ENCODE measurements at regions not wholly inside any gene's neighbourhood (a gene's known extent, or its start where the extent isn't known, plus 50 kb on each side); places are given as distances from the start of the nearest gene placed in this dataset.

- no peak for TF ChIP-seq CTCF (IDR thresholded peaks at IDR 0.05)
- no peak overlapping the region for H3K4me3 ChIP-seq
- no peak for DNase-seq (ENCODE audit: low spot score)
- H3K27ac ChIP-seq = no peak overlapping the region
These were observed 270.1 kb downstream of the C1D start for GRCh38 chr2:67792681-67793091.

- Histone ChIP-seq H3K27ac (peak overlapping the region in 1 of 2 donors; percentile 35), H3K4me3 (no peak overlapping the region)
- no peak for DNase-seq (ENCODE audit: low spot score)
- no peak for TF ChIP-seq CTCF (IDR thresholded peaks at IDR 0.05)
These were observed 264.8 kb downstream of the C1D start for GRCh38 chr2:67797801-67798540.

DNA sequence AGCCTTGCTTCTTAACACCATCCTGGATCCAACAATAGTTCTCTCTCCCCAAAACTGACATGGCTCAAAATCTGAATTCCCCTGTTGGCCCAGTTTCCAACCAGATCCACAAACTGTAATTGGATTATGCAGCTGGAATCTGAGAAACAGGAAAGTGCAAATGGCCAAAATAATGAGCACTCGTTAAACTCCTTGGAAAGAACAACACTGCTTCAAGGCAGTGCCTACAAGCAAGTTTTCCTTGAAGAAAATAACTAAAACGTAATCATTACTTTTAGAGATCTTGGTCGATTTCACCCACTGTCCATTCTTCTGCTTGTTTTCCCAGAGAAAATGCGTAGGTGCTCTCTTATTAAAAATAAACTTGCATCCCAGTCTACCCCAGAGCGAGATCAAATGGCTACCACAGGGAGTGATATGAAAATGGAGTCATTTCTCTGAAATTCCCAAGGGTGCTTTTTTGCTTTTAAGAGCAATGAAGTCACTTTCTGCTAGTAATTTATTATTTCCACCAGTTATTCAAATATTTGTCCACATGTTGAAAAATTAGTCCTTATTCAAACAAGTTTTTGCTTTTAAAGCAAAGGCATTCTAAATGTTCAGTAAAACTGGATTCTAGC, 264.2 kb downstream of the C1D start:
- peak overlapping the region in 1 of 2 donors; percentile 35 for H3K27ac ChIP-seq
- no peak for TF ChIP-seq CTCF (IDR thresholded peaks at IDR 0.05)
- DNase-seq (ENCODE audit: low spot score) = no peak
- no peak overlapping the region for H3K4me3 ChIP-seq

DNA sequence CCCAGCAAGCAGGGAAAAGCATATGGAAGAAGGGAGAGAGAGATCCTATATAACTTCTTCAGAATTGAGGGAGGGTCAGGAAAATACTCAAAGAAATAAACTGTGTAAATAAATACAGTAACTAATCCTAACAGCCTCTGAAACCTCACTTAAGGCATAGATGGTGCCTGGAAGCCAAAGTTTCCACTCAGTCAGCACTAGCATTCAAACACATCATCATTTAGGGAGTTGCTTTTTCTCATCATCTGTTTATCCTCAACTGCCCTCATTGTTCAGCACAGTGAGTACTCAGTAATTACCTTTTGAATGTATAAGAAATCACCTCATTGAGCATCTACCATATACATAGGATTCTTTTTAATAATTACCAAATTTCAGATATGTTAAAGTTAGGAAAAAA, 262.9 kb downstream of the C1D start:
- H3K27ac ChIP-seq = no peak overlapping the region
- H3K4me3 ChIP-seq = no peak overlapping the region
- DNase-seq (ENCODE audit: low spot score) = no peak
- no peak for TF ChIP-seq CTCF (IDR thresholded peaks at IDR 0.05)

GRCh38 chr2:67802291-67802690, 260.5 kb downstream of the C1D start:
- no peak for TF ChIP-seq CTCF (IDR thresholded peaks at IDR 0.05)
- H3K27ac ChIP-seq = no peak overlapping the region
- H3K4me3 ChIP-seq = no peak overlapping the region
- no peak for DNase-seq (ENCODE audit: low spot score)

GRCh38 chr2:67802824-67803223, 260.0 kb downstream of the C1D start:
- H3K4me3 ChIP-seq = no peak overlapping the region
- no peak overlapping the region for H3K27ac ChIP-seq
- no peak for TF ChIP-seq CTCF (IDR thresholded peaks at IDR 0.05)
- no peak for DNase-seq (ENCODE audit: low spot score)

DNA sequence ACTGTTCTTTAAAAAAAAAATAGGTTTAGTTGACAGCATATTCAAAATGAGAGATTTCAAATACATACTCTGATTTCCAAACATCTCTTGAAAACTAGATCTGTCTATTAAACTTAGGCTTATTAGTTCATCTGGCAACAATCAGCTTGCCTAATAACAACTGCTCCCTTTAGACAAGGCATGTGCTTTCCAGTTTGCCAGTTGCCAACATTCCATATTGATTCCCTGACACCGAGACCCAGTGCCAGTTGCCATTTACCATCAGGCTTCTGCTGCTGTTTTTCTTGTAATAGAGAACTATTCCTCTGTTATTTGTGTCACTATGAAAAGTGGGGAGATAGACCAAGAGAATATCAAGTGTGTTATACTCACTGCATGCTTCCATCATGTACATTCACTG, 256.0 kb downstream of the C1D start:
- Histone ChIP-seq H3K27ac (no peak overlapping the region), H3K4me3 (no peak overlapping the region)
- no peak for TF ChIP-seq CTCF (IDR thresholded peaks at IDR 0.05)
- no peak for DNase-seq (ENCODE audit: low spot score)

Data from coronary artery (tissue), 2 donors.